GM18520 (cell line): ENCODE measurements at regions not wholly inside any gene's neighbourhood (a gene's known extent, or its start where the extent isn't known, plus 50 kb on each side); places are given as distances from the start of the nearest gene placed in this dataset.
"Not testable (repeated sequence)": the region's sequence is repeated elsewhere in the genome, so short reads cannot be mapped to it uniquely, and the experiment has no call there.

Experiments used
- ATAC-seq: cut with Tn5 transposase; IDR thresholded peaks from one replicate; pipeline ENCODE4 v1.9.1; 2021; ENCODE audit not compliant: unreplicated experiment

DNA sequence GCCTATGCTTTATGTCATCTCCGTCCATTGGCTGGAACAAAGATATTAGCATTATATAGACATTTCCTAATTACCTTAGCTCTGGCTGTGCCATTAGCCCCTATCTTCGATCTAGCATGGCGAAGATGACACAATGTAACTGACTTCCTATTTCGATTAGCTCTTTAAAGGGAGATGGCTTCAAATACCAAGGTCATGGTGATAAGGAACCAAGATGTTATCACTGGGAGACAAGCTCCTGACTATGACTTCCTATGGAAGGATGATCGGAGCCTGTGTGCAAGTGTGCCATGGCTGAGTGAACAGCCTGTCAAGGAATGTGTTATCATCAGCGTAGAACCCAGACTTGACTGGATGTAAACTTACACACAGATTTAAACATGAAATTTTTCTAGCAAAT is 602.1 kb downstream of the PSAT1 start:
- ATAC-seq, result no peak

DNA sequence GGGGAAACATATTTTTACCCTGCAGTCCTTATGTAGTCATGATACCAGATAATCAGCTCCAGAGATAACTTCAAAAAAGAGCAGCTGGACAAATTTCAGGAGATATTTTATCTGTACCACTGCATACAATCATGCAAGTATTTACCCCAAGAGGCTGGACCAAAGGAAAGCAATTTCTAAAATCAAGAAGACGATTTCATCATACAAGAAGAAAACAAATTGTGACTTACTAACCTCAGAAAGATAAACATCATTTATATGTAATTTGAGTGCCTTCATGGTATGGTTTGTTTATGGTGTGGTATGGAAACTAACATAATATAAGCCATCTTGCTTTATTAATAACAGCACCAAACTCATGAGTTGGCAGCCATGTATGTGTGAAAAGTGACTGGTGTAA is 603.6 kb downstream of the PSAT1 start:
- no peak for ATAC-seq

DNA sequence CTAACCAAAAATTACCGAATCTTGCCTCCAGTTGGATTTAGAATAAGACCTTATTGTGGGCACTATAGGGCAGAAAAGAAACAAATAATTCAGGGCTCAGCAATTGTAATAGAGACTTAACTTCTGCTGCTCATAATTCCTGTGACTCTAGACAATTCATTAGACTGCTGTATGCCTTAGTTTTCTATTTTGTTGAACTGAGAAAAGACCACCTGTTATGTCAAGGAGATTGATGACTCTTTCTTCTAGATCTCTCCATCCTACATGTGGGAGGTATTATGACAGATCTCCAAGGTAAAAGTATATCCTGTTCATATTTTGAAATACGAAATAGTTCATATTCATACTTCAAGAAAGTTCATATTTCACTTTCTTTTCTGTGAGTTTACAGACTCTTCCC is 605.1 kb downstream of the PSAT1 start:
- ATAC-seq, result no peak

GRCh38 chr9:78903581-78903980 is 606.7 kb downstream of the PSAT1 start:
- ATAC-seq, result no peak

GRCh38 chr9:78904686-78905085 is 607.8 kb downstream of the PSAT1 start:
- no peak for ATAC-seq

DNA sequence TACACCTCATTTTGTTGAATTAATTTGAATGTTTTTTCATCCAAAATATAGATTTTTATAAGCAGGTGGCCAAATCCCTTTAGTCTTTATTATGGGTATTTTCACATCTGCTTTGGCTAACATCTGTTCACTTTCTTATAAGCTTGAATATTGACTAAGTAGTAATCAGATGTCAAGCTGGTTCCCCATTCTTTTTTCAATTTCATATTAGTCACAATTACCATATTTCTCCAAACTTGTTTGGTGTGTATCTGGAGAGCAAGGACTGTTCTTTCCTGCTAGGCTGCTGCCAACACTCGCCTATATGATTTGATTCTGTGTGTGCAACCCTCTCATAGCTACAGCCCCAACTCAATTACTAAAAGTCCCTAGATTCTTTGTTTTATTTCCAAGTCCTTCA is 608.5 kb downstream of the PSAT1 start:
- no peak for ATAC-seq

DNA sequence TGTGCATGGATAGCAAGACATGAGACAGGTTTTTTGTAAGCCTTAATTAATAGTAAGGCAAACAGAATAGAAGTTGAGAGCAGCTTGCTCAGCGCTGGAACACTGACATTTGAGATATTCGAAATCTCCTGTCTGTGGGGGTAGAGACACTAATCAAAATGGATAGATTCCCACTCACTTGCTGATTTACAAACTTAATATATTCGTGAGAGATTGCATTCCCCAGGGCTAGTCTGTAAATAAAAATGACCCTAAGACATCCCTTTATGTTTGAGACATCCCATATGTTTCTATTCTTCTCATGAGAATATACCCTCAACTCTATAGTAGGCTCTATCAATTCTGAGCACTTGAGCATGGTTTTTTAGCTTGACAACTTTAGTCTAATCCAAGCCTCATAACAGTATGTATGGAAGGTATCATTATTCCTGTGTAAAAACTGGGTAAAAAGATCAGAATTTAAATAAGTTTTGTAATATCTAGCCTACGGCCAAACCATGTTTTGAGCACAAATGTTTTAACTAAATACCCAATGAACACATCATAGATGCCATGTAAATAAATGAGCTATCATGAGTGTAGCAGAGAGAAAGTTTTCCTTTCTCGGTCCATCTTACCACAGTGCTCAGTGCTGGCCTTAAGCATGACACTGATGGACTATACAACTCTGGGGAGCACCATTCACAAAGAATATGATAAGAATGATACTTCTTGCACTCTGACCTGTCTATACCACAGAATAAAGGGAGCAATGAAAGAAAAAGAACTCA is 609.2 kb downstream of the PSAT1 start:
- ATAC-seq, result no peak

GRCh38 chr9:78909566-78909965 is 612.6 kb downstream of the PSAT1 start:
- no peak for ATAC-seq

DNA sequence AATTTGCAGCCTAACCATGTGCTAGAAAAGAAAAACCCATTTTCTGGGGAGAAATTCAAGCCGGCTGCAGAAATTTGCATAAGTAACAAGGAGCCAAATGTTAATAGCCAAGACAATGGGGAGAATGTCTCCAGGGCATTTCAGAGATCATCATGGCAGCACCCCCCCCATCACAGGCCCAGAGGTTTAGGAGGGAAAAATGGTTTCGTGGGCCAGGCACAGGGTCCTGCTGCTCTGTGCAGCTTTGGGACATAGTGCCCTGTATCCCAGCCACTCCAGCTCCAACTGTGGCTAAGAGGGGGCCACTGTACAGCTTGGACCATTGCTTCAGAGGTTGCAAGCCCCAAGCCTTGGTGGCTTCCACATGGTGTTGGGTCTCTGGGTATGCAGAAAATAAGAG is 620.0 kb downstream of the PSAT1 start:
- not testable (repeated sequence) for ATAC-seq

GRCh38 chr9:78918976-78919375 is 622.1 kb downstream of the PSAT1 start:
- no peak for ATAC-seq

- ATAC-seq, result no peak
Measured at GRCh38 chr9:78919701-78920100, 622.8 kb downstream of the PSAT1 start.

- ATAC-seq, result no peak
Measured at GRCh38 chr9:78921341-78921740, 624.4 kb downstream of the PSAT1 start.

- ATAC-seq, result no peak
Measured at GRCh38 chr9:78923966-78924659, 627.2 kb downstream of the PSAT1 start.

DNA sequence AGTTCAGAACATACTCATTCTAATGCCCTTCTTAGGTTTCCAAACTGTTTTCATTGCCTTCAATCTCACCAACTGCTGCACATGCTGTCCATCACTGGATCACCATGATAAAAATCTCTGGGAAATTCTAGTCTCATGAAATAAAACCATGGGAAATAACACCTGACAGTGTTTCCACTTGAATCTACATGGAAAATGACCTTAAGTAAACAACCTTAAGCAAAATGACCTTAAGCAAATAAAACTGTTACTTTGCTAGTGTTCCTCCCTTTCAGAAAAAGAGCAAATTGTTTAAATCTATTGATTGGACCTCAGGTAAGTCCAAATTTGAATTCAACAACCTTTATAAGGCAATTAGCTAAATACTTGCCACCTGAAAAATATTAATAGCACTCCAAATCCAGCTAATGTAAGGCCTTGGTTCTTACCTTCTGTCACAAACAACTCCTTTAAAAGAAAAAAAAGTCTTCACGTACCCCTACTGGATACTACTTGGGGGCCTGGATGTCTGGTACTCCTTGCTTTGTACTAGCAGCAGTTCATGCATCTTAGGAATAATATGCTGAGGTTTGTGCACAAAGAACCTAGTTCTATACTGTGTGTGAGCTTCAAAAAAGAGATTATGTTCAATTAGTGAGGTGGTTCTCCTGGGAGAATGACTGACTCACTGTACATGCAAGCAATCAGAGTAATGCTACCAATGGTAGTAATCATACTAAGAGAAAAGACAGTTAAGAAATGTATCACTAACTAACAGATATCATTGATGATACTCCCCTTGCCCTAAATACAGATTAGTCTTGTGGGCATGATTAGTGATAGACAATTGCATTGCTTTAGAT is 630.4 kb downstream of the PSAT1 start:
- ATAC-seq, result no peak

- ATAC-seq, result no peak
Measured at GRCh38 chr9:78928625-78929405, 631.9 kb downstream of the PSAT1 start.

DNA sequence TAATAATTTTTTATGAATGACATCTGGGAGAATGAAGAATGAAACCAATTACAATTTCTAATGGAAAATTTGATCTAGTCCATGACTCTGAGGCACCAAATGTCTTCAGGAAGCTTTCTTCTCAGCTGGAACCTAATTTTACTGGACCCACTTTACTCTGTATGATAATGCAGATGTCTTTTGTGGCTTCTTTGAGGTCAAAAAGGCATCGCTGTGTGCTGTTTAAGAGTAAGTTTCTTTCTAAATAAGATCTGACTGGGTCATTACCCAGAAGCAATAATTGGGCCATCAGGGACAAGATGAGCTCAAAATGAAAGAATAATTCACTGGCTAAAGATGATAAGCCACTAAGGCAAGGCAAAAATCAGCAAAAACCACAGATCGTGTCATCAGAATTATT is 633.4 kb downstream of the PSAT1 start:
- ATAC-seq, result no peak

- no peak for ATAC-seq
Measured at GRCh38 chr9:78932849-78933627, 636.1 kb downstream of the PSAT1 start.

- no peak for ATAC-seq
Measured at GRCh38 chr9:78934880-78935279, 636.9 kb upstream of the TLE4 start.

DNA sequence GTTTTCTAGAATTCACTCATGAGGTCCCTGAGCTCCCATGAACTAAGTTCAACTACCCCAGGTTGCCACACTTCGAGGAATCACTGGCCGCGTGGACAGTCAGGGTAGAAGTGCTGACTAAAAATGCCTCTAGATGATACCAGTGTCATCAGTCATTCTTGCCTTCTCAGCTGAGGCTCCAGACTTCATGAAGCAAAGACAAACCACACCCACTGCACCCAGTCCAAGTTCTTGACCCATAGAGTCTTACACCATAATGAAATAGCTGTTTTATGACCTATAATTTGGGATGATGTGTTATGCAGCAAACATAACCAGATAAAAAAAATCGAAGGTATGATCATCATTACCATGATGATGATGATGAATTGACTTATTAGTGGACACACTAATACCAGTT is 632.9 kb upstream of the TLE4 start:
- no peak for ATAC-seq
